Central memory CD8-positive, alpha-beta T cell (primary cell): ENCODE measurements at regions not wholly inside any gene's neighbourhood (a gene's known extent, or its start where the extent isn't known, plus 50 kb on each side); places are given as distances from the start of the nearest gene placed in this dataset.

Experiments
- ATAC-seq: fragments of 150-1000 bp; cut with Tn5 transposase; replicated peaks from 2 replicates; pipeline ENCODE4 v1.10.0; 2022; ENCODE audit warnings: mild to moderate bottlenecking, moderate FRiP score, moderate number of reproducible peaks; ENCODE audit not compliant: poor library complexity, severe bottlenecking; ENCODE audit errors: extremely low read depth
- DNase-seq, 2 donors: peaks; one replicate each; pipeline ENCODE4 v3.0.0; 2021; ENCODE audit warnings: low spot score in 2 of 2
- H3K27ac Mint-ChIP-seq: one replicate; pipeline ENCODE4 v1.8.0; 2022; ENCODE audit warnings: low read depth, mild to moderate bottlenecking, moderate library complexity, mixed read lengths
- H3K27me3 Mint-ChIP-seq: one replicate; pipeline ENCODE4 v1.8.0; 2022; ENCODE audit warnings: mixed read lengths
- H3K36me3 Mint-ChIP-seq: one replicate; pipeline ENCODE4 v1.8.0; 2022; ENCODE audit warnings: mild to moderate bottlenecking, moderate library complexity, mixed read lengths; ENCODE audit not compliant: insufficient read depth
- H3K4me1 Mint-ChIP-seq: one replicate; pipeline ENCODE4 v1.8.0; 2022; ENCODE audit warnings: mixed read lengths
- H3K4me3 Mint-ChIP-seq: one replicate; pipeline ENCODE4 v1.8.0; 2022; ENCODE audit warnings: mild to moderate bottlenecking, moderate library complexity, mixed read lengths
- H3K9me3 Mint-ChIP-seq: one replicate; pipeline ENCODE4 v1.8.0; 2022; ENCODE audit warnings: mixed read lengths

DNA sequence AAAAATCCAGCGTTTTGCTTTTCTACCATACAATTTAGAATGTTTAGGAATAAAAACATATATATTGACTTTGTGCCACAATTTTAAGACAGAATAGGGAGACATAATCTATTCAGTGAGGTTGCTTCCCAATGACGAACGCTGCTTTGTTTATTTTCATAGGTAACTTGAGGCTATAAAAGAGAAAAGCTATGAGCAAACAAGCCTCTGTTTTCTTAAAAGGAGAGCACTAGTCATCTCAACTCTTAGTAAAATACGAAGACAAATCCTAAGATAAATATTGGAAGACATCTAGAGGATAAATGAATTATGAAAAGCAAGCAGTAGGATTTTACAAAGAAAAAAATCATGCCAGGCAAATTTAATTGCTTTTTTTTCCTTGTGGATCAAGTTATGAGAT is 363.6 kb downstream of the ANXA1 start:
- Mint-ChIP-seq H3K27me3 (no peaks in the 10 kb centered on the region), H3K4me3 (no peak overlapping the region), H3K9me3 (peaks cover 23% of the 10 kb centered on the region), H3K36me3 (no peaks in the 10 kb centered on the region), H3K4me1 (no peaks in the 10 kb centered on the region), H3K27ac (no peak overlapping the region)
- DNase-seq (no peak), ATAC-seq (no peak)

GRCh38 chr9:73523391-73523790 is 371.7 kb downstream of the ANXA1 start:
- DNase-seq (no peak), ATAC-seq (no peak)
- no peaks in the 10 kb centered on the region for H3K4me1 Mint-ChIP-seq
- H3K27ac Mint-ChIP-seq: no peak overlapping the region
- no peaks in the 10 kb centered on the region for H3K27me3 Mint-ChIP-seq
- no peaks in the 10 kb centered on the region for H3K9me3 Mint-ChIP-seq
- H3K4me3 Mint-ChIP-seq: no peak overlapping the region
- H3K36me3 Mint-ChIP-seq: peaks cover 1% of the 10 kb centered on the region

DNA sequence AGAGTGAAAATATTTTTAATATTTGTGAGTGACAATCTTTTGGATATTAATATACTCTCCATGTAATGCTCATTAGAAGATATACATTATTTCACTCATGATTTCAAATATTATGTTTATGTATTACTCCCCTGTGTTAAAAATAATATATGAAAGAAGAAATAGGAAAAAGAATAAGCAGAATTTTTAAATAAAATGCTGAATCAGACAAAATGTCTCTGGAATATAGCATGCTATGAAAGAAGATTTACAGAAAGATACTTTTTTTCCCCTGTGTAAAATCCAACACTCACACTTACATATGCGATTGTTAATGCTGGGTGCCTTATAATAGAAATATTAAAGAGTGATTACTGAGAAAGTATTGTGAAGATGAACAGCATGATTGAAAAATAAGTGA is 373.7 kb downstream of the ANXA1 start:
- H3K36me3 Mint-ChIP-seq: peaks cover 1% of the 10 kb centered on the region
- H3K27ac Mint-ChIP-seq: no peak overlapping the region
- DNase-seq: no peak
- no peaks in the 10 kb centered on the region for H3K27me3 Mint-ChIP-seq
- no peaks in the 10 kb centered on the region for H3K4me1 Mint-ChIP-seq
- ATAC-seq: no peak
- H3K4me3 Mint-ChIP-seq: no peak overlapping the region
- no peaks in the 10 kb centered on the region for H3K9me3 Mint-ChIP-seq

DNA sequence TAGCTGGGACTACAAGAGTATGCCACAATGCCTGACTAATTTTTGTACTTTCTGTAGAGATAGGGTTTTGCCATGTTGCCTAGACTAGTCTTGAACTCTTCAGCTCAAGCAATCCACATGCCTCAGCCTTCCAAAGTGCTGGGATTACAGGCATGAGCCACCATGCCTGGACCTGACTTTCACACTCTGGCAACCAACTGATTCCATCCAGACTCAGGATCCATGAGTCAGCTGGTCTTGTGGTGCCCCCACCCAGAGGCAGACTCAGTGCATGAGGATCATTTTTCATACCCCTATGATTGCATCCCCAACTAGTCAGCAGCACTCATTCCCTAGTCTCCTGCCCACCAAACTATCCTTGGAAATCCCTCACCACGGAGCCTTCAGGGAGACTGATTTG is 375.9 kb downstream of the ANXA1 start:
- DNase-seq (no peak), ATAC-seq (no peak)
- Mint-ChIP-seq H3K27me3 (no peaks in the 10 kb centered on the region), H3K9me3 (no peaks in the 10 kb centered on the region), H3K4me1 (no peaks in the 10 kb centered on the region), H3K36me3 (no peaks in the 10 kb centered on the region), H3K4me3 (no peak overlapping the region), H3K27ac (no peak overlapping the region)

- Mint-ChIP-seq H3K9me3 (no peaks in the 10 kb centered on the region), H3K27ac (no peak overlapping the region), H3K4me1 (no peaks in the 10 kb centered on the region), H3K4me3 (no peak overlapping the region), H3K27me3 (no peaks in the 10 kb centered on the region), H3K36me3 (no peaks in the 10 kb centered on the region)
- DNase-seq (no peak), ATAC-seq (no peak)
Observed at GRCh38 chr9:73528926-73529325, 377.3 kb downstream of the ANXA1 start.

DNA sequence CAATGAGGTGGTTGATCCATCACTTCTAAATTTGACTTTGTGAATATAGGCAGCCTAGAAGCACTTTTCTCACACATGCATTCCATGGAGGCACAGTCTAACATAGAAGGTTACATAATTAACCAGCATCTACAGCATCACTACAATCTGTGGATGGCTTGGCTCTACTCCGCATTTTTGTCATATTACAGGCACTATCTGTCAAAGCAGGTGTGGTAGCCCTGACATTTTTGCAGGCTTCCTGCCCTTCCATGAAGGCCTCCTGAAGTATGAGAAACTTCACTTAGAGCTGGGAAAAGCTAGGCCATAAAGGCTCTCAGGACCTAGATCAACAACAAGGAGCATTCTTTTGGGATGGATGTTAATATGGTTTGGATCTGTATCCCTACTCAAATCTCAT is 378.0 kb downstream of the ANXA1 start:
- ATAC-seq (no peak), DNase-seq (no peak)
- no peaks in the 10 kb centered on the region for H3K4me1 Mint-ChIP-seq
- H3K27ac Mint-ChIP-seq: no peak overlapping the region
- no peaks in the 10 kb centered on the region for H3K36me3 Mint-ChIP-seq
- no peaks in the 10 kb centered on the region for H3K9me3 Mint-ChIP-seq
- H3K27me3 Mint-ChIP-seq: no peaks in the 10 kb centered on the region
- H3K4me3 Mint-ChIP-seq: no peak overlapping the region

DNA sequence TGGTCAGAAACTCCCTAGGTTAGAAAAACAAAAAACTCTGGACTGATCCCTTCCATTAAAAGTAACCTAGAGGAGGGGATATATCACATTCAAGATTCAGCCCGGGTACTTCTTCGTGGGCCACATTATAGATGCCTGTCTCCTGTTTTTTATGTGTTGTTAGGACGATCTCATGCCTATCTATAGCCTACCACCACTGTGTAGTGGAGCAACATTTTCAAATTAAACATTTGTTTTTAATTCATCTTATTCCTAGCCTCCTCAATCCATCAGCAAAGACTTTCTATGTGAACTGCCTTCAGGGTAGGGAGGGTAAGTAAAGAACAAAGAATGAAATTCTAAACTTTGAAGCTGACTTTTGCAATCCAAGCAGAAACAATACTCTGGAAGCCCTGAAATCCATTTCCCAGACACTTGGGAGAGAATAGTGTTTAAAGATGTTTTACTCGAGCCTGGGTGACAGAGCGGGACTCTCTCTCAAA is 379.4 kb downstream of the ANXA1 start:
- ATAC-seq: no peak
- H3K9me3 Mint-ChIP-seq: no peaks in the 10 kb centered on the region
- H3K27ac Mint-ChIP-seq: no peak overlapping the region
- no peaks in the 10 kb centered on the region for H3K27me3 Mint-ChIP-seq
- H3K36me3 Mint-ChIP-seq: no peaks in the 10 kb centered on the region
- H3K4me3 Mint-ChIP-seq: no peak overlapping the region
- DNase-seq: no peak
- H3K4me1 Mint-ChIP-seq: no peaks in the 10 kb centered on the region

GRCh38 chr9:73531658-73532057 is 380.0 kb downstream of the ANXA1 start:
- Mint-ChIP-seq H3K27ac (no peak overlapping the region), H3K4me3 (no peak overlapping the region), H3K27me3 (no peaks in the 10 kb centered on the region), H3K9me3 (no peaks in the 10 kb centered on the region), H3K36me3 (no peaks in the 10 kb centered on the region), H3K4me1 (no peaks in the 10 kb centered on the region)
- no peak for ATAC-seq
- no peak for DNase-seq

DNA sequence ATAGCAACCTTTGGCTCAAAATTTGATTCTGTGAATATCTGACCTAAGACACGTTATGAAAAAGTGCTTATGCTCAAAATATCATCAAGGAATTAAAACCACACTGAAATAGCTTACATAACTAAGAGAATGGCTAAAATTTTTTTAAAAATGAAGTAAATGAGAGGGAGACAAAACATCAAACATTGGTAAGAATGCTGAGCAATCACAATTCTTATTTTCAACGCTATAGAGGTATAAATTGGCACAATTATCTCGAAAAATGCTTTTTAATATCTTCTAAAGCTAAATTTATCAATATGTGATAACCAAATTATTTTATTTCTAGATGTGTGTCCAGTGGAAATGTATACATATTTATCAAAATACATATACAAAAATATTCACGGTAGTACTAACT is 381.3 kb downstream of the ANXA1 start:
- no peak overlapping the region for H3K4me3 Mint-ChIP-seq
- no peaks in the 10 kb centered on the region for H3K4me1 Mint-ChIP-seq
- no peaks in the 10 kb centered on the region for H3K9me3 Mint-ChIP-seq

DNA sequence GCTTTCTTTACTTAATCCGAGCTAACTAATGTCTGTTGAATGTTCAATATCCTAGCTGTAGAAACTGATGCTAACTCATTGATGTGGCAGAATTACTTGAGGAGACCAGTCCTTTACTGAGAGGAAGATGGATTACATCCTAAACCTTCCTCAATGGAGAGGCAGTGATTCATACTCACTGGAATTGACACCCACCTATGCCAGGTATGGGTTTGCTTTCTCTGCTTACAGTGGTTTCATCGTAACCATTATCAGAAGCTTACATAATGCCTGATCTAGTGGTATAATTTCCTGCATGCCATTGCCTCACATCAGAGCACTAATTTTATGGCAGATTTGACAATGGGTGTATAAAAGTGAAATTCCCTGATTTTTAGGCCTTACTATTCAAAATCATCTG is 384.7 kb downstream of the ANXA1 start:
- ATAC-seq: no peak
- H3K27me3 Mint-ChIP-seq: no peaks in the 10 kb centered on the region
- H3K27ac Mint-ChIP-seq: no peak overlapping the region
- no peaks in the 10 kb centered on the region for H3K36me3 Mint-ChIP-seq
- no peak overlapping the region for H3K4me3 Mint-ChIP-seq
- no peak for DNase-seq
- H3K4me1 Mint-ChIP-seq: no peaks in the 10 kb centered on the region
- H3K9me3 Mint-ChIP-seq: no peaks in the 10 kb centered on the region

More for the DNA sequence above, 381.3 kb downstream of the ANXA1 start:
- H3K27me3 Mint-ChIP-seq: no peaks in the 10 kb centered on the region
- H3K36me3 Mint-ChIP-seq: no peaks in the 10 kb centered on the region
- DNase-seq (no peak), ATAC-seq (no peak)
- H3K27ac Mint-ChIP-seq: no peak overlapping the region

DNA sequence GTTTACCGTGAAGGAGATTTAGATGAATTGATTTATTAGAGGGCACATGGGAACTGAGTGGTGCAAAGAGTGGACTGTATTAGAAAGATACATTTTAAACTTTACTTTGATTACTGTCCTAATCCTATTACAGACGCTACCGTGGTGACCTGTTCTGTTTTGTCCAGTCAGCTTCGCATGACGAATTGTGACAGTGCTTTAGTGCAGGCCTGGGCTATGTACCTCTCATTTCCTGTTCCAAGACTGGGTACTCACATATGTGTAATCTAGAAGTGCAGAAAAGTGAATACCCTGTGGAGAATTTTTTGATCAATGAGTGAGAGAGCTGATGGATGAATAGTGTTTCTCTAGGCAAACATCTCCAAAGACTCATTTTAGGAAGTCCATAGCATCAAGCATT is 385.9 kb downstream of the ANXA1 start:
- no peak overlapping the region for H3K4me3 Mint-ChIP-seq
- no peaks in the 10 kb centered on the region for H3K4me1 Mint-ChIP-seq
- H3K27me3 Mint-ChIP-seq: no peaks in the 10 kb centered on the region
- H3K27ac Mint-ChIP-seq: no peak overlapping the region
- H3K36me3 Mint-ChIP-seq: no peaks in the 10 kb centered on the region
- H3K9me3 Mint-ChIP-seq: no peaks in the 10 kb centered on the region
- no peak for ATAC-seq
- DNase-seq: no peak

GRCh38 chr9:73539881-73540390 is 388.3 kb downstream of the ANXA1 start:
- H3K9me3 Mint-ChIP-seq: peaks cover 5% of the 10 kb centered on the region

DNA sequence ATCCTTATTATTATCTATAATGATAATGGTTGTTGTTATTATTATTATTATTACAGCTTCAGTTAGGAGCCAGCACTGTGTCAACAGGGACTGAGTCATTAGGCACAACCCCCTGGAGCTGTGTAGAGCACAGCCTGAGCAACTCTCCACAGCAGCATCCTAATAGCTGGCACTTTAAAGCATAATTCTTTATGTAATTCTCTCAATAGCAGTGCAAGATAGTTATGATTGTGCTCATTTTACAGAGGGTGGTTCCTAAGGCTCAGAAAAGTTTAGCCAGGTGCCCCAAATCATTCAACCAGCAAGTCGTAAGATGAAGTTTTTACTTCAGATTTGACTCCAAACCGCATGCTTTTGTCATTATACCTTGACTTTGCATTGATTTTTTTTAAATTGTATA is 390.3 kb downstream of the ANXA1 start:
- H3K27ac Mint-ChIP-seq: no peak overlapping the region
- no peaks in the 10 kb centered on the region for H3K4me1 Mint-ChIP-seq
- ATAC-seq (no peak), DNase-seq (no peak)
- no peak overlapping the region for H3K4me3 Mint-ChIP-seq
- H3K27me3 Mint-ChIP-seq: no peaks in the 10 kb centered on the region
- H3K9me3 Mint-ChIP-seq: peaks cover 14% of the 10 kb centered on the region
- H3K36me3 Mint-ChIP-seq: no peaks in the 10 kb centered on the region

More at GRCh38 chr9:73539881-73540390, 388.3 kb downstream of the ANXA1 start:
- H3K27me3 Mint-ChIP-seq: no peaks in the 10 kb centered on the region
- no peaks in the 10 kb centered on the region for H3K4me1 Mint-ChIP-seq
- DNase-seq (no peak), ATAC-seq (no peak)
- H3K36me3 Mint-ChIP-seq: no peaks in the 10 kb centered on the region
- no peak overlapping the region for H3K4me3 Mint-ChIP-seq
- H3K27ac Mint-ChIP-seq: no peak overlapping the region

GRCh38 chr9:73543727-73544126 is 392.1 kb downstream of the ANXA1 start:
- H3K27me3 Mint-ChIP-seq: no peaks in the 10 kb centered on the region
- H3K27ac Mint-ChIP-seq: no peak overlapping the region
- no peak overlapping the region for H3K4me3 Mint-ChIP-seq
- H3K9me3 Mint-ChIP-seq: peaks cover 14% of the 10 kb centered on the region
- no peak for ATAC-seq
- no peaks in the 10 kb centered on the region for H3K4me1 Mint-ChIP-seq
- H3K36me3 Mint-ChIP-seq: no peaks in the 10 kb centered on the region
- DNase-seq: no peak
